HCEC 1CT (cell line): ENCODE measurements at regions not wholly inside any gene's neighbourhood (a gene's known extent, or its start where the extent isn't known, plus 50 kb on each side); places are given as distances from the start of the nearest gene placed in this dataset.
"Not testable (repeated sequence)": the region's sequence is repeated elsewhere in the genome, so short reads cannot be mapped to it uniquely, and the experiment has no call there.

Experiments used
- DNase-seq: peaks from one replicate; pipeline ENCODE4 v3.0.0-alpha.2; 2017

DNA sequence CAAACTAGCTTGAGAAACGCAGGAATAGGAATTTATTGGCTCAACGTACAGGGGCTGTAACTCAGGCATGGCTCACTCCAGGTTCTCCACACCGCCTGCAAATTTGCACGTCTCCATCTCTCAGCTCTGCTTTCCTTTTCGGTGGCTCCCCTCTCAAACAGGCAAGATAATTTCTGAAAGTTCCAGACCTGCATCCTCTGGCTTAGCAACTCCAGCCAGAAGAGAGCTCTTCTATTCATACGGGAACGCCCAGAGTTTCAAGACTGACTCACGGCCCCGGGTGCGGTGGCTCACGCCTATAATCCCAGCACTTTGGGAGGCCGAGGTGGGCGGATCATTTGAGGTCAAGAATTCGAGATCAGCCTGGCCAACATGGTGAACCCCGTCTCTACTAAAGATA lies 139.7 kb upstream of the BNIP2 start:
- DNase-seq: no peak

GRCh38 chr15:59828263-59828662 lies 139.1 kb upstream of the BNIP2 start:
- DNase-seq: no peak

DNA sequence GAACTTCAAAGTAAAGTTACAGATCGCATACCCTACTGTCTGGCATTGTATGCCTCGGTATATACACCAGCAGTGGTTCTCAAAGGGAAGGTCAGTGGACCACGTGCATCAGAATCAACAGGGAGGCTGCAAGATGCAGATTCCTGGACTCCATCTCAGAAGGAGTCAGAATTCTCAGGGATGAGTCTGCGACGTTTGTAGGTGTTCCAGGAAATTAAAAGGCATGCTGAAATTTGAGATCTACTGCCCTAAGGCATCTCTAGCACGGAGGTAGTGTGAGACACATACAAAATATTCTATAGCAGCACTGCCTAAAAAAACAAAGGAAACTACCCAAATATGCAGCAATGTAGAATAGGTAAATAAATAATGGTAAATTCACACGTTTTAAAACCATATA lies 136.8 kb upstream of the BNIP2 start:
- DNase-seq: no peak

DNA sequence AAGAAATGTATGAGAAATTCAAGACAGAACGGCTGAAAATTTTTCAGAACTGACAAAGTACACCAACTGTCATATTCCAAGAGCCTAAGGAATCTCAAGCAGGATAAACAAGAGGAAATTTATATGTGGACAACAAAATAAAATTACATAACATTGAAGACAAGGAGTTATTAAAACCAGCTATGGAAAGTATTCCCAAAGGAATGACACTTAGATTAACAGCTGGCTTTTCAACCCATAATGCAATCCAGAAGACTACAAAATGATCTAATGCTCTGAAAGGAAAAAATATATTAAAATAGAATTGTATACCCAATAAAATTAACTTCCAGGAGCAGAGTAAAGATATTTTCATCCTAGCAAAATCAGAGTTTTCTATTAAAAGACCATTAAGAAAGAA lies 132.2 kb upstream of the BNIP2 start:
- no peak for DNase-seq

- DNase-seq: no peak
Observed at GRCh38 chr15:59819092-59819491, 130.0 kb upstream of the BNIP2 start.

DNA sequence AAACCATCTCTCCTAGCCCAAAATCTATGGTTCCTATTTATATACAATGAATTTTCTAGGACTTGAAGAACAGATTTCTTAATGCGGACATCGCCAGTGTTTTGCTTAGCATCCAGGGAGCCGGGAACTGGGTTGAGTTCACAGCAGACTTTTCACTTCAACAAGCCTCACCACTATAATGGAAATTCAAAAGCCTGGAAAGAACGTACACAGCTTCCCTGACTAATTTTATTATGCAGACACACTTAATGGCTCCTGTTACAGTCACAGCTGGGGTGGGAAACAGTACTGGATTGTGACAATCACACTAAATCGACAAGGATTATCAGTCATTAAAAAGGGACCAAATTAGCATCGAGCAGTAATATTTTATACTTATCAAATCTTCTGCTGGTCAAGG lies 129.2 kb upstream of the BNIP2 start:
- DNase-seq: no peak

- no peak for DNase-seq
Observed at GRCh38 chr15:59817834-59818233, 128.7 kb upstream of the BNIP2 start.

DNA sequence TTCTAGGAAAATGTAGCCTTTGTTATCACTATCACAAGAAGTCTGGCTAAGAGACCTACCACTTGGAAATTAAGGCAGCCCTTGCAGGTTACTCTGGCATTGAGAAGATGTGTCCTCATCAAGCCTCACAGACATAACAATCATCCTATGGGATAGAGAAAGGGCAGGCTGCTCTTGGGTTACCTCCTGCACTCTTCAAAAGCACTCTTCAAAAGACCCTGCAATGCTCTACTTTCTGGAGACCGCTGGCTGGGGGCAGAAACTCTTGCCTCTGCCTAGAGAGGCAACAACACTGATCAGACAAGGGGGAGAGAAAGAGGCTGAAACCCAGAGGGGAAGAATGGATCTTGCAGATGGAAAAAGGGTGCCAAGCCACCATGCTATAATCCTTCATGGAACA lies 127.9 kb upstream of the BNIP2 start:
- DNase-seq: no peak

GRCh38 chr15:59814409-59814808 lies 125.3 kb upstream of the BNIP2 start:
- DNase-seq: no peak

DNA sequence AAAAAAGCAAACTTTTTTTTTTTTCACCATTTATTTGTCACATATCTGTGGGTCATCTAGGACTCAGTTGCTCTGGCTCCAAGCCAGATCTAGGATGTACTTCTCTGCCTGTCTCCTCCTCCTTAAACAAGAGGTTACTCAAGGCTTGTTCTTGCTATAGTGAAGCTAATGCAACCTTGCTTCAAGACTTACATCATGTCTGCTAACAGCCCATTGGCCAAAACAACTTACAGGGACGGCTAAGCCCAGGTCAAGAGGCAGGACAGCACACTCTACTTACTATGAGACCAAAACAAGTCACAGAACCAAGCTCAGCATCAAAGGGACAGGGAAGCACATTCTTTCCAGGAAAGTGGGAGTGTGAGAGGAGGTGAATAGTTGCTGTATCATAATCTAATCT lies 123.8 kb upstream of the BNIP2 start:
- no peak for DNase-seq

- no peak for DNase-seq
Observed at GRCh38 chr15:59812250-59812870, 123.2 kb upstream of the BNIP2 start.

DNA sequence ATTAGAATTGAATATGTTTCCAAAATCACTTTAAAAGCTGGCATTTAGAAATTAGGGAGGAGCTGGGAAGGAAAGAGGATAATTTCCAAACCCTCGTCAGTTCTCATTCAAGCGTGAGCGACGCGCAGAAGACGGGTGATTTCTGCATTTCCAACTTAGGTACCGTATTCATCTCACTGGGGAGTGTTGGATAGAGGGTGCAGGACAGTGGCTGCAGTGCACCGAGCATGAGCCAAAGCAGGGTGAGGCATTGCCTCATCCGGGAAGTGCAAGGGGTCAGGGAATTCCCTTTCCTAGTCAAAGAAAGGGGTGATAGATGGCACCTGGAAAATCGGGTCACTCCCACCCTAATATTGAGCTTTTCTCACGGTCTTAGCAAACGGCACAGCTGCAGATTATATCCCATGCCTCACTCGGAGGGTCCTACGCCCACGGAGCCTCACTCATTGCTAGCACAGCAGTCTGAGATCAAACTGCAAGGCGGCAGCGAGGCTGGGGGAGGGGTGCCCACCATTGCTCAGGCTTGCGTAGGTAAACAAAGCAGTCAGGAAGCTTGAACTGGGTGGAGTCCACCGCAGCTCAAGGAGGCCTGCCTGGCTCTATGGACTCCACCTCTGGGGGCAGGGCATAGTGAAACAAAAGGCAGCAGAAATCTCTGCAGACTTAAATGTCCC lies 114.3 kb upstream of the BNIP2 start:
- DNase-seq: not testable (repeated sequence)

- DNase-seq: no peak
Observed at GRCh38 chr15:59801649-59802048, 112.5 kb upstream of the BNIP2 start.

- no peak for DNase-seq
Observed at GRCh38 chr15:59798605-59798917, 109.4 kb upstream of the BNIP2 start.

- DNase-seq: no peak
Observed at GRCh38 chr15:59797756-59798604, 108.9 kb upstream of the BNIP2 start.

GRCh38 chr15:59794229-59794886 lies 105.2 kb upstream of the BNIP2 start:
- no peak for DNase-seq

DNA sequence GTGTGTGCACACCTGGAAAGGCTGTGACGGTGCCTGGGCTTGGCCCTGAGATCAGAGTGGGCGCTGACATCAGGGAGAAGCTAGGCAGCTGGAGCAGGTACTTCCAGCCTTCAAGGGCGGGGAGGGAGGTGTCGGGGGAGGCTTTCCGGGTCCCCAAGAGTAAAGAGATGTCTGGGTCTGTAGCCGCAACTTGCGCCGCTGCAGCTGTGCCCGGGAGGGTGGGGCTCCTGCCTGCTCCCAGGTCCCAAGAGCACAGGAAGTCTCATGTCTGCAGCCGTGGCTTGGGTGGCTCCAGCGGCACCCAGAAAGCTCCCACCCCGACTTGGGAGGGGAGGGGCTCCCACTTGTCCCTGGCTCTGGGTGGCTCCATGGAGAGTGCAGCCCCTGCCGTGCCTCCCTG lies 103.2 kb upstream of the BNIP2 start:
- DNase-seq: no peak

DNA sequence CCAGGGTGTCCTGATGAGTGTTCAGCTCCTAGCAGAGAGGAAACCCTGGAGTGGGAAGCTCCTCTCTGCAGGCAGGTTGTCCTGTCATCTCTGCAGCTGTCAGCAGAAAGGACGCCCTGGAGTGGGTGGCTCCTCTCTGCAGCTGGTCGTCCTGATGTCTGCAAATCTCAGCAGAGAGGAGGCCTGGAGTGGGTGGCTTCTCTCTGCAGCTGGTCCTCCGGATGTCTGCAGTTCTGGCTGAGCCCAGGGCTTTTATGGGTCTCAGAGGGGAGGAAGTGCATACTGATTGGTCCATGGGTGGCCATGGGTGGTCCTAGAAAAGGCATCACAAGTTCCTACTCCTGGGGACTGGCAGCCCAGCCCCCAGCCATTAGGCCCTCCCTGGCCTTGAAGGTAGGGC lies 102.6 kb upstream of the BNIP2 start:
- no peak for DNase-seq

- DNase-seq: no peak
Observed at GRCh38 chr15:59791079-59791478, 102.0 kb upstream of the BNIP2 start.

GRCh38 chr15:59786466-59786865 lies 97.3 kb upstream of the BNIP2 start:
- DNase-seq: not testable (repeated sequence)

GRCh38 chr15:59785981-59786380 lies 96.9 kb upstream of the BNIP2 start:
- not testable (repeated sequence) for DNase-seq

DNA sequence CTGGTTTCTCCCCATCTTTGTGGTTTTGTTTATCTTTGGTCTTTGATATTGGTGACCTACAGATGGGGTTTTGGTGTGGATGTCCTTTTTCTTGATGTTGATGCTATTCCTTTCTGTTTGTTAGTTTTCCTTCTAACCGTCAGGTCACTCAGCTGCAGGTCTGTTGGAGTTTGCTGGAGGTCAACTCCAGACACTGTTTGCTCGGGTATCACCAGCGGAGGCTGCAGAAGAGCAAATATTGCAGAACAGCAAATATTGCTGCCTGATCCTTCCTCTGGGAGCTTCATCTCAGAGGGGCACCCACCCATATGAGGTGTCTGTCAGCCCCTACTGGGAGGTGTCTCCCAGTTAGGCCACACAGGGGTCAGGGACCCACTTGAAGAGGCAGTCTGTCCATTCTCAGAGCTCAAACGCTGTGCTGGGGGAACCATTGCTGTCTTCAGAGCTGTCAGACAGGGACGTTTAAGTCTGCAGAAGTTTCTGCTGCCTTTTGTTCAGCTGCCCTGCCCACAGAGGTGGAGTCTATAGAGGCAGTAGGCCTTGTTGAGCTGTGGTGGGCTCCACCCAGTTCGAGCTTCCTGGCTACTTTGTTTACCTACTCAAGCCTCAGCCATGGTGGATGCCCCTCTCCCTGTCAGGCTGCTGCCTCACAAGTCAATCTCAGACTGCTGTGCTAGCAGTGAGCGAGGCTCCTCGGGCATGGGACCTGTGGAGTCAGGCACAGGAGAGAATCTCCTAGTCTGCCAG lies 94.8 kb upstream of the BNIP2 start:
- DNase-seq: not testable (repeated sequence)

- no peak for DNase-seq
Observed at GRCh38 chr15:59779110-59779509, 90.0 kb upstream of the BNIP2 start.
